Astrocyte (in vitro differentiated cells and primary cell): ENCODE measurements at regions not wholly inside any gene's neighbourhood (a gene's known extent, or its start where the extent isn't known, plus 50 kb on each side); places are given as distances from the start of the nearest gene placed in this dataset.

ENCODE experiments used
- EZH2 ChIP-seq: IDR thresholded peaks from 2 replicates; pipeline ENCODE4 v1.6.1; 2012; ENCODE audit warnings: mild to moderate bottlenecking, low read length, inconsistent platforms; ENCODE audit not compliant: insufficient read depth
- TF ChIP-seq, protein P1 (sequence below): IDR thresholded peaks from 2 replicates; pipeline ENCODE4 v1.5.1; 2011; ENCODE audit warnings: low read depth, mild to moderate bottlenecking, inconsistent platforms, low read length, moderate library complexity; ENCODE audit not compliant: insufficient read depth

DNA sequence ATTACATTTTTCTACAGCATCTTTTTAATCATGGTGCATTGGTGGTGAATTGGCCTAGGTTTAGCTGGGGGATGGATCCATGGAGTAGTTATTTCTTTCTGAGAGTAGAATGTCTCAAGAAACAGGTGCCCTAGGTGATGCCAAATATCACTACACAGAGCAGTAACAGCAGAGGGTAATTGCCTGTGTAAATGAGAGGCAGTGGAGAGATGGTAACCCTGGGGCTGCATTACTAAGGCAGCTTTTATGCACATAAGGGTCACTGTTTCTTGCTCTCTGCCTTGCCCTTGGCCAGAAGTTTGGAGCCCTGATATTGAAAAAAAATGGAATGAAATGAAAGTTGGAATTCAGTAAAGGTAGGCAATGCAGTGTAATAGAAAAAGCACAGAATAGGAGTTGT, 604.0 kb downstream of the NOVA1 start:
- TF ChIP-seq, protein P1, sequence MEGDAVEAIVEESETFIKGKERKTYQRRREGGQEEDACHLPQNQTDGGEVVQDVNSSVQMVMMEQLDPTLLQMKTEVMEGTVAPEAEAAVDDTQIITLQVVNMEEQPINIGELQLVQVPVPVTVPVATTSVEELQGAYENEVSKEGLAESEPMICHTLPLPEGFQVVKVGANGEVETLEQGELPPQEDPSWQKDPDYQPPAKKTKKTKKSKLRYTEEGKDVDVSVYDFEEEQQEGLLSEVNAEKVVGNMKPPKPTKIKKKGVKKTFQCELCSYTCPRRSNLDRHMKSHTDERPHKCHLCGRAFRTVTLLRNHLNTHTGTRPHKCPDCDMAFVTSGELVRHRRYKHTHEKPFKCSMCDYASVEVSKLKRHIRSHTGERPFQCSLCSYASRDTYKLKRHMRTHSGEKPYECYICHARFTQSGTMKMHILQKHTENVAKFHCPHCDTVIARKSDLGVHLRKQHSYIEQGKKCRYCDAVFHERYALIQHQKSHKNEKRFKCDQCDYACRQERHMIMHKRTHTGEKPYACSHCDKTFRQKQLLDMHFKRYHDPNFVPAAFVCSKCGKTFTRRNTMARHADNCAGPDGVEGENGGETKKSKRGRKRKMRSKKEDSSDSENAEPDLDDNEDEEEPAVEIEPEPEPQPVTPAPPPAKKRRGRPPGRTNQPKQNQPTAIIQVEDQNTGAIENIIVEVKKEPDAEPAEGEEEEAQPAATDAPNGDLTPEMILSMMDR, result no peak
- TF ChIP-seq EZH2, result no peak
